Ascending aorta (tissue), 2 donors: ENCODE measurements at regions not wholly inside any gene's neighbourhood (a gene's known extent, or its start where the extent isn't known, plus 50 kb on each side); places are given as distances from the start of the nearest gene placed in this dataset.

Experiments used
- DNase-seq, 2 donors: peaks; one replicate each; pipeline ENCODE4 v3.0.0-alpha.2; 2019; ENCODE audit warnings: low spot score in 2 of 2
- H3K27ac ChIP-seq, 2 donors: fragments of 200-600 bp; sonication (generic); one replicate each; pipeline ENCODE4 v1.5.1; 2016 to 2017; ENCODE audit warnings: mild to moderate bottlenecking in 1 of 2
- H3K27me3 ChIP-seq: fragments of 200-600 bp; sonication (generic); one replicate; pipeline ENCODE4 v1.5.1; 2017
- H3K36me3 ChIP-seq, 2 donors: fragments of 200-600 bp; sonication (generic); one replicate each; pipeline ENCODE4 v1.5.1; 2016
- H3K4me1 ChIP-seq, 2 donors: fragments of 200-600 bp; sonication (generic); one replicate each; pipeline ENCODE4 v1.5.1; 2016 to 2017; ENCODE audit warnings: mild to moderate bottlenecking in 1 of 2
- H3K4me3 ChIP-seq, 2 donors: fragments of 200-600 bp; sonication (generic); one replicate each; pipeline ENCODE4 v1.5.1; 2016 to 2017; ENCODE audit warnings: mild to moderate bottlenecking in 1 of 2
- H3K9me3 ChIP-seq, 2 donors: fragments of 200-600 bp; sonication (generic); one replicate each; pipeline ENCODE4 v1.5.1; 2016
- intact Hi-C: fragments of 100-400 bp; cut with DNase I; formaldehyde crosslinking; loops from one replicate; pipeline ENCODE4 v1.15.1; 2023
- TF ChIP-seq, protein P1 (sequence below), 3 experiments: fragments of 200-600 bp in 2 of 3; fragments of 450-650 bp in 1 of 3; sonication (generic) in 2 of 3; IDR thresholded peaks; one replicate each; pipeline ENCODE4 v1.5.1; 2016 to 2019; ENCODE audit warnings: antibody characterized with exemption in 3 of 3, mild to moderate bottlenecking in 1 of 3, moderate library complexity in 1 of 3

GRCh38 chr2:126761981-126762878, 106.3 kb downstream of the GYPC start:
- TF ChIP-seq, protein P1, sequence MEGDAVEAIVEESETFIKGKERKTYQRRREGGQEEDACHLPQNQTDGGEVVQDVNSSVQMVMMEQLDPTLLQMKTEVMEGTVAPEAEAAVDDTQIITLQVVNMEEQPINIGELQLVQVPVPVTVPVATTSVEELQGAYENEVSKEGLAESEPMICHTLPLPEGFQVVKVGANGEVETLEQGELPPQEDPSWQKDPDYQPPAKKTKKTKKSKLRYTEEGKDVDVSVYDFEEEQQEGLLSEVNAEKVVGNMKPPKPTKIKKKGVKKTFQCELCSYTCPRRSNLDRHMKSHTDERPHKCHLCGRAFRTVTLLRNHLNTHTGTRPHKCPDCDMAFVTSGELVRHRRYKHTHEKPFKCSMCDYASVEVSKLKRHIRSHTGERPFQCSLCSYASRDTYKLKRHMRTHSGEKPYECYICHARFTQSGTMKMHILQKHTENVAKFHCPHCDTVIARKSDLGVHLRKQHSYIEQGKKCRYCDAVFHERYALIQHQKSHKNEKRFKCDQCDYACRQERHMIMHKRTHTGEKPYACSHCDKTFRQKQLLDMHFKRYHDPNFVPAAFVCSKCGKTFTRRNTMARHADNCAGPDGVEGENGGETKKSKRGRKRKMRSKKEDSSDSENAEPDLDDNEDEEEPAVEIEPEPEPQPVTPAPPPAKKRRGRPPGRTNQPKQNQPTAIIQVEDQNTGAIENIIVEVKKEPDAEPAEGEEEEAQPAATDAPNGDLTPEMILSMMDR (IDR thresholded peaks at IDR 0.05) = no peak
- no peak overlapping the region for H3K27ac ChIP-seq
- H3K4me3 ChIP-seq = no peak overlapping the region
- intact Hi-C loops = no loop called here
- H3K4me1 ChIP-seq = no peaks in the 10 kb centered on the region
- H3K9me3 ChIP-seq = no peaks in the 10 kb centered on the region
- peak in 1 of 2 donors; percentile 50 for DNase-seq
- H3K36me3 ChIP-seq = no peaks in the 10 kb centered on the region
- no peaks in the 10 kb centered on the region for H3K27me3 ChIP-seq

DNA sequence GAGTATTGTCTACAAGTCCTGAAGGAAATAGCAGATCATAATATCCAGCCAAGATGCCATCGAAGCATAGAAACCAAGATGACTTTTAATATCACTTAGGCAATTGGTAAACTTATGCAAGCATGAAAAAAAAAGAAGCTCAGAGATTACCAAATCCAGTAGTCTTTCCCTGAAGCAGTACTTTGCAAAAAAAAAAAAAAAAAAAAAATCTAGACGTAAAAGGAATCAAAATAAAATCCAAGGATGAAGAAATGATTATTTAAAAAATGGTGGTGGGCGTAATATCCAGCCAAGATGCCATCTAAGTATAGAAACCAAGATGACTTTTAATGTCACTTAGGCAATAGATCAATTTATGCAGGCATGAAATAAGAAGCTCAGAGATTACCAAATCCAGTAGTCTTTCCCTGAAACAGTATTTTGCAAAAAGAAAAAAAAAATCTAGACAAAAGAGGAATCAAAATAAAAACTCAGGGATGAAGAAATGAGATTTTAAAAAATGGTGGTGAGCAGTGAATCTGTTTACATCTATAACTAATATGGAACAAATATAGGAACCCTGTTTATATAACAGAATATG, 108.8 kb downstream of the GYPC start:
- intact Hi-C loops = no loop called here

GRCh38 chr2:126765395-126765794, 109.4 kb downstream of the GYPC start:
- intact Hi-C loops = no loop called here
- TF ChIP-seq, protein P1 (IDR thresholded peaks at IDR 0.05) = no peak
- Histone ChIP-seq H3K27me3 (no peaks in the 10 kb centered on the region), H3K27ac (no peak overlapping the region), H3K4me3 (no peak overlapping the region), H3K36me3 (no peaks in the 10 kb centered on the region), H3K4me1 (no peaks in the 10 kb centered on the region), H3K9me3 (no peaks in the 10 kb centered on the region)
- DNase-seq = peak in 1 of 2 donors; percentile 44

More for the DNA sequence above, 108.8 kb downstream of the GYPC start:
- H3K4me3 ChIP-seq = no peak overlapping the region
- no peaks in the 10 kb centered on the region for H3K9me3 ChIP-seq
- H3K27ac ChIP-seq = no peak overlapping the region
- H3K36me3 ChIP-seq = no peaks in the 10 kb centered on the region
- H3K4me1 ChIP-seq = no peaks in the 10 kb centered on the region
- DNase-seq = no peak
- TF ChIP-seq, protein P1 (IDR thresholded peaks at IDR 0.05) = no peak
- no peaks in the 10 kb centered on the region for H3K27me3 ChIP-seq

GRCh38 chr2:126766295-126766968, 110.5 kb downstream of the GYPC start:
- H3K27ac ChIP-seq = no peak overlapping the region
- TF ChIP-seq, protein P1 (IDR thresholded peaks at IDR 0.05) = no peak
- H3K36me3 ChIP-seq = no peaks in the 10 kb centered on the region
- H3K9me3 ChIP-seq = no peaks in the 10 kb centered on the region
- intact Hi-C loops = no loop called here
- no peak overlapping the region for H3K4me3 ChIP-seq
- peak in 1 of 2 donors; percentile 30 for DNase-seq
- H3K27me3 ChIP-seq = no peaks in the 10 kb centered on the region
- no peaks in the 10 kb centered on the region for H3K4me1 ChIP-seq

- H3K27ac ChIP-seq = no peak overlapping the region
- DNase-seq = peak in 1 of 2 donors; percentile 46
These were observed 111.0 kb downstream of the GYPC start for GRCh38 chr2:126766969-126767296.

More at GRCh38 chr2:126766969-126767296, 111.0 kb downstream of the GYPC start:
- Histone ChIP-seq H3K4me3 (no peak overlapping the region), H3K27me3 (no peaks in the 10 kb centered on the region), H3K36me3 (no peaks in the 10 kb centered on the region), H3K9me3 (no peaks in the 10 kb centered on the region), H3K4me1 (no peaks in the 10 kb centered on the region)
- TF ChIP-seq, protein P1 (IDR thresholded peaks at IDR 0.05) = no peak
- intact Hi-C loops = no loop called here
